Neural cell (in vitro differentiated cells): ENCODE measurements at regions not wholly inside any gene's neighbourhood (a gene's known extent, or its start where the extent isn't known, plus 50 kb on each side); places are given as distances from the start of the nearest gene placed in this dataset.

ENCODE experiments used
- H2AFZ ChIP-seq: fragments of 200-600, 300-800 bp; sonication (generic), shearing (Covaris generic); 2 replicates; pipeline ENCODE4 v1.6.0; 2014; ENCODE audit warnings: low read depth, mild to moderate bottlenecking, antibody characterized with exemption, low read length, moderate library complexity
- H3F3A ChIP-seq: fragments of 200-600 bp; shearing (Covaris generic); 2 replicates; pipeline ENCODE4 v1.6.1; 2016; ENCODE audit warnings: mild to moderate bottlenecking, moderate library complexity, mixed read lengths, antibody characterized with exemption, low read length; ENCODE audit not compliant: insufficient read depth, poor library complexity, severe bottlenecking
- H3K27ac ChIP-seq: fragments of 200-600, 300-800 bp; sonication (generic), shearing (Covaris generic); 2 replicates; pipeline ENCODE4 v1.5.1; 2014; ENCODE audit warnings: mild to moderate bottlenecking, low read length, moderate library complexity
- H3K27me3 ChIP-seq: fragments of 300-800, 200-600 bp; sonication (generic), shearing (Covaris generic); 2 replicates; pipeline ENCODE4 v1.6.0; 2014; ENCODE audit warnings: mild to moderate bottlenecking, low read depth, low read length, moderate library complexity; ENCODE audit not compliant: insufficient read depth
- H3K36me3 ChIP-seq: fragments of 300-800, 200-600 bp; sonication (generic), shearing (Covaris generic); 2 replicates; pipeline ENCODE4 v1.5.1; 2014; ENCODE audit warnings: mild to moderate bottlenecking, antibody characterized with exemption, low read length, moderate library complexity; ENCODE audit not compliant: insufficient read depth
- H3K4me2 ChIP-seq: fragments of 300-800, 200-600 bp; sonication (generic), shearing (Covaris generic); 2 replicates; pipeline ENCODE4 v1.6.0; 2014; ENCODE audit warnings: mild to moderate bottlenecking, low read length
- H3K4me3 ChIP-seq: fragments of 300-800, 200-600 bp; sonication (generic), shearing (Covaris generic); 2 replicates; pipeline ENCODE4 v1.5.1; 2014; ENCODE audit warnings: mild to moderate bottlenecking, low read length, moderate library complexity
- H3K79me2 ChIP-seq: fragments of 200-600 bp; shearing (Covaris generic); replicated peaks from 2 replicates; pipeline ENCODE4 v1.6.0; 2014; ENCODE audit warnings: mild to moderate bottlenecking, low read length, moderate library complexity; ENCODE audit not compliant: insufficient read depth
- H3K9ac ChIP-seq: fragments of 300-800, 200-600 bp; sonication (generic), shearing (Covaris generic); 2 replicates; pipeline ENCODE4 v1.6.1; 2016; ENCODE audit warnings: mild to moderate bottlenecking, low read length, mixed read lengths
- H3K9me2 ChIP-seq: fragments of 200-600 bp; shearing (Covaris generic); 2 replicates; pipeline ENCODE4 v1.6.1; 2016; ENCODE audit warnings: mild to moderate bottlenecking, low read length, mixed read lengths; ENCODE audit not compliant: insufficient read depth
- H3K9me3 ChIP-seq: fragments of 200-600, 300-800 bp; sonication (generic), shearing (Covaris generic); 2 replicates; pipeline ENCODE4 v1.6.1; 2016; ENCODE audit warnings: mild to moderate bottlenecking, mixed run types, low read length, moderate library complexity, mixed read lengths
- H4K20me1 ChIP-seq: fragments of 200-600 bp; shearing (Covaris generic); 2 replicates; pipeline ENCODE4 v1.6.1; 2016; ENCODE audit warnings: mild to moderate bottlenecking, mixed run types; ENCODE audit not compliant: insufficient read depth
- CTCF ChIP-seq: fragments of 450-650 bp; IDR thresholded peaks from 2 replicates; pipeline ENCODE4 v1.5.1; 2014; ENCODE audit warnings: antibody characterized with exemption, mild to moderate bottlenecking, moderate library complexity; ENCODE audit not compliant: poor library complexity, severe bottlenecking
- EP300 ChIP-seq: fragments of 450-650 bp; conservative IDR thresholded peaks from 2 replicates; pipeline ENCODE4 v1.6.1; 2014; ENCODE audit warnings: antibody characterized with exemption, mild to moderate bottlenecking, moderate library complexity; ENCODE audit not compliant: poor library complexity, severe bottlenecking
- EZH2 ChIP-seq: fragments of 200-600, 300-800 bp; shearing (Covaris generic), sonication (generic); IDR thresholded peaks from 2 replicates; pipeline ENCODE4 v1.6.1; 2014; ENCODE audit warnings: antibody characterized with exemption, low read length, borderline replicate concordance, mild to moderate bottlenecking; ENCODE audit not compliant: insufficient read depth, poor library complexity, severe bottlenecking
- MXI1 ChIP-seq: fragments of 450-650 bp; conservative IDR thresholded peaks from 2 replicates; pipeline ENCODE4 v1.6.1; 2014; ENCODE audit warnings: antibody characterized with exemption, mild to moderate bottlenecking; ENCODE audit not compliant: poor library complexity, severe bottlenecking
- POLR2AphosphoS5 ChIP-seq: IDR thresholded peaks from 2 replicates; pipeline ENCODE4 v1.6.1; 2012
- RAD21 ChIP-seq: fragments of 450-650 bp; conservative IDR thresholded peaks from 2 replicates; pipeline ENCODE4 v1.6.1; 2014; ENCODE audit warnings: antibody characterized with exemption, mild to moderate bottlenecking, moderate library complexity
- REST ChIP-seq: IDR thresholded peaks from 2 replicates; pipeline ENCODE4 v1.6.1; 2012; ENCODE audit warnings: borderline replicate concordance
- SMC3 ChIP-seq: fragments of 450-650 bp; conservative IDR thresholded peaks from 2 replicates; pipeline ENCODE4 v1.6.1; 2014; ENCODE audit warnings: antibody characterized with exemption, mild to moderate bottlenecking, moderate library complexity; ENCODE audit not compliant: poor library complexity
- TAF1 ChIP-seq: IDR thresholded peaks from 2 replicates; pipeline ENCODE4 v1.6.1; 2012; ENCODE audit warnings: low read depth

GRCh38 chr5:113788141-113788655 is 274.7 kb downstream of the YTHDC2 start:
- TF ChIP-seq RAD21 (no peak), SMC3 (no peak), REST (no peak), CTCF (no peak), POLR2AphosphoS5 (no peak), EP300 (no peak), TAF1 (no peak), EZH2 (no peak), MXI1 (no peak)
- Histone ChIP-seq H3K9ac (no peak overlapping the region), H3K79me2 (no peaks in the 10 kb centered on the region), H3K4me3 (no peak overlapping the region), H3K9me3 (no peaks in the 10 kb centered on the region), H3K36me3 (no peaks in the 10 kb centered on the region), H3K27ac (no peak overlapping the region), H3K4me2 (no peak overlapping the region), H3K9me2 (no peaks in the 10 kb centered on the region), H4K20me1 (no peaks in the 10 kb centered on the region), H2AFZ (no peak overlapping the region), H3K27me3 (no peaks in the 10 kb centered on the region), H3F3A (no peaks in the 10 kb centered on the region)

- TF ChIP-seq EZH2 (no peak), CTCF (no peak), REST (no peak), SMC3 (no peak), EP300 (no peak), TAF1 (no peak), MXI1 (no peak), POLR2AphosphoS5 (no peak), RAD21 (no peak)
- no peak overlapping the region for H3K4me2 ChIP-seq
- no peaks in the 10 kb centered on the region for H3K79me2 ChIP-seq
- H3K9me2 ChIP-seq = no peaks in the 10 kb centered on the region
- H3K9ac ChIP-seq = no peak overlapping the region
- no peaks in the 10 kb centered on the region for H3K36me3 ChIP-seq
- H2AFZ ChIP-seq = no peak overlapping the region
- H3K27me3 ChIP-seq = no peaks in the 10 kb centered on the region
- no peaks in the 10 kb centered on the region for H4K20me1 ChIP-seq
- no peak overlapping the region for H3K27ac ChIP-seq
- no peak overlapping the region for H3K4me3 ChIP-seq
- no peaks in the 10 kb centered on the region for H3F3A ChIP-seq
- H3K9me3 ChIP-seq = no peaks in the 10 kb centered on the region
Observed at GRCh38 chr5:113789769-113790168, 276.3 kb downstream of the YTHDC2 start.
